ENCODE measurements at regions not wholly inside any gene's neighbourhood (a gene's known extent, or its start where the extent isn't known, plus 50 kb on each side); places are given as distances from the start of the nearest gene placed in this dataset.

DNA sequence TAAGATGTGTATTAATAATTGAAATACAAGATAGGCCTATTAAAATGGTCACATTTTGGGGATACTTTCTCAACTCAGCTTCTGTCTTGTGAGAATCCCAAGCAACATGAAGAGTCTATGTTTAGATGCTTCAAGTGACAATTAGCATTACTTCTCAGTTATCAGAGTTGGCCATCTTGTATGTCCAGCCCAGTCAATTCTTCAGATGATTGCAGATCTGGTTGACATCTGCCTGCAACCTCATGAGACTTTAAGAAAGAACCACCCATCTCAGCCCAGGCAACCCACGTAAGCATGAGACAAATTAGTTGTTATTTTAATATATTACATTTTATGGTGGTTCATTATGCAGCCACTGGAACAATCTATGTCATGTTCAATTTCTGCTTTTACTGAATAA is 256.5 kb downstream of the TENT5A start:
- Histone ChIP-seq H2AFZ (ENCODE audit: low read depth, low read length, poor library complexity, severe bottlenecking) (no peak overlapping the region), H3K4me1 (ENCODE audit: control insufficient read depth in 1 of 2, insufficient read depth in 2 of 2, low read length in 2 of 2) (no peaks in the 10 kb centered on the region), H3K79me2 (ENCODE audit: insufficient read depth, low read length) (no peaks in the 10 kb centered on the region), H3K27me3 (ENCODE audit: insufficient read depth, low read length) (no peaks in the 10 kb centered on the region), H4K20me1 (ENCODE audit: insufficient read depth) (no peaks in the 10 kb centered on the region), H3K9me3 (ENCODE audit: control insufficient read depth in 1 of 2, insufficient read depth in 1 of 2, low read depth in 1 of 2, low read length in 2 of 2) (no peaks in the 10 kb centered on the region), H3K4me3 (replicated peaks in 1 of 2; ENCODE audit: low read depth in 1 of 2, low read length in 2 of 2) (no peak overlapping the region), H3K4me2 (ENCODE audit: low read length) (no peak overlapping the region), H3K27ac (ENCODE audit: low read depth, low read length) (no peak overlapping the region), H3K9me2 (ENCODE audit: insufficient read depth) (no peaks in the 10 kb centered on the region), H3K9ac (ENCODE audit: low read length) (no peak overlapping the region), H3K36me3 (ENCODE audit: control insufficient read depth in 1 of 2, insufficient read depth in 2 of 2, low read length in 2 of 2) (no peaks in the 10 kb centered on the region)
- TF ChIP-seq EZH2phosphoT487 (IDR thresholded peaks at IDR 0.05; ENCODE audit: borderline replicate concordance) (no peak), SIN3A (IDR thresholded peaks at IDR 0.05; ENCODE audit: low read depth) (no peak), ELF1 (IDR thresholded peaks at IDR 0.05; ENCODE audit: borderline replicate concordance, low read depth) (no peak), RAD21 (IDR thresholded peaks at IDR 0.05; ENCODE audit: low read depth) (no peak), TCF7L2 (IDR thresholded peaks at IDR 0.05; ENCODE audit: borderline replicate concordance, extremely low read depth, insufficient read depth, insufficient read length) (no peak), POLR2AphosphoS5 (IDR thresholded peaks at IDR 0.05; ENCODE audit: low read depth, low read length) (no peak), SP1 (IDR thresholded peaks at IDR 0.05; ENCODE audit: low read depth) (no peak), JUND (IDR thresholded peaks at IDR 0.05) (no peak), YY1 (IDR thresholded peaks at IDR 0.05; ENCODE audit: extremely low read depth, insufficient replicate concordance, low read depth, low read length) (no peak)
- DNase-seq (ENCODE audit: low read depth, low spot score), result no peak
- RAD21 ChIA-PET (ENCODE audit: low non-redundant PET in 1 of 2, low total read pairs in 2 of 2, uncharacterized antibody in 2 of 2, unreplicated experiment in 2 of 2), result no interaction called here
- CTCF ChIA-PET, result no interaction called here
- POLR2A ChIA-PET, result no interaction called here
- ATAC-seq, result no peak
- BruUV-seq (replicated peaks), result no TSS peak
- intact Hi-C loops (cut with micrococcal nuclease), result no loop called here

DNA sequence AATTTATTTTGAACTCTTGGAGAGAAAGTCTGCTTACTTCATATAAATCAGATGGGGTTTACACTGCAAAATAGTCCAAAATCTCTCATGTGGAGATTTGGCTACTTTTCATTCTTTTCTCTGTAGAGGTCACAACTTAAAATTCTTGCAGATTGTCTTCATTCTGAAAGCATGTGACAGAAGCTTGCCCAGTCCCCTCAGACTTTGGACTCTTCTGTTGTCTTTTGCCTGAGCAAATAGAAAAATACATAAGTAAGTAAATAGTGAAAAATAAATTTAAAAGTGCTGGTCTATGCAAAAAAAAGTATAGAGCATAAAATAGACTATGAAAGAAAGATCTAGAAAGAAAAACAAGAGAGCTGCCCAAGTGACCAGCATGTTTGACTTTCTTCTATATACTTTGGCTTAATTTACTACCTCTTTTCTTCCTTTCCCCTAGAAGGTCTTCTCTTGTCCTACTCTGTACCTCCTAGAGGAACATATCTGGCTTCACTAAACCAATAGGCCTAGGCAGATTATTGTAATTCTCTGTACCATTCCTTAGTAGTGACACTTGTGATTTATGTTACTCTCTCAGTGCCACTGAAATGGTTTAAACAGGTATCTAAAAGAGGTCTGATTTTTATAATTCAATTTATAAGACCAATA is 260.9 kb downstream of the TENT5A start:
- Histone ChIP-seq H3K27me3 (ENCODE audit: insufficient read depth, low read length) (no peaks in the 10 kb centered on the region), H3K4me1 (ENCODE audit: control insufficient read depth in 1 of 2, insufficient read depth in 2 of 2, low read length in 2 of 2) (no peaks in the 10 kb centered on the region), H3K9ac (ENCODE audit: low read length) (no peak overlapping the region), H3K27ac (ENCODE audit: low read depth, low read length) (no peak overlapping the region), H2AFZ (ENCODE audit: low read depth, low read length, poor library complexity, severe bottlenecking) (no peak overlapping the region), H3K4me3 (replicated peaks in 1 of 2; ENCODE audit: low read depth in 1 of 2, low read length in 2 of 2) (no peak overlapping the region), H3K9me3 (ENCODE audit: control insufficient read depth in 1 of 2, insufficient read depth in 1 of 2, low read depth in 1 of 2, low read length in 2 of 2) (no peaks in the 10 kb centered on the region), H3K79me2 (ENCODE audit: insufficient read depth, low read length) (no peaks in the 10 kb centered on the region), H3K9me2 (ENCODE audit: insufficient read depth) (no peaks in the 10 kb centered on the region), H4K20me1 (ENCODE audit: insufficient read depth) (no peaks in the 10 kb centered on the region), H3K36me3 (ENCODE audit: control insufficient read depth in 1 of 2, insufficient read depth in 2 of 2, low read length in 2 of 2) (no peaks in the 10 kb centered on the region), H3K4me2 (ENCODE audit: low read length) (no peak overlapping the region)
- ChIA-PET RAD21 (ENCODE audit: low non-redundant PET in 1 of 2, low total read pairs in 2 of 2, uncharacterized antibody in 2 of 2, unreplicated experiment in 2 of 2) (no interaction called here), CTCF (no interaction called here), POLR2A (no interaction called here)
- no TSS peak for BruUV-seq (replicated peaks)
- intact Hi-C loops (cut with micrococcal nuclease), result no loop called here
- DNase-seq (ENCODE audit: low read depth, low spot score), result no peak
- no peak for TF ChIP-seq EGR1 (IDR thresholded peaks at IDR 0.05; ENCODE audit: low read depth)
- TF ChIP-seq SIN3A (IDR thresholded peaks at IDR 0.05; ENCODE audit: low read depth), result no peak
- no peak for ATAC-seq
